ENCODE measurements at regions not wholly inside any gene's neighbourhood (a gene's known extent, or its start where the extent isn't known, plus 50 kb on each side); places are given as distances from the start of the nearest gene placed in this dataset.
"Not testable (repeated sequence)": the region's sequence is repeated elsewhere in the genome, so short reads cannot be mapped to it uniquely, and the experiment has no call there.

- DNase-seq, result no peak
These were observed 1002.5 kb upstream of the INTU start for GRCh38 chr4:126630230-126630629.

- DNase-seq, result no peak
These were observed 999.5 kb upstream of the INTU start for GRCh38 chr4:126633306-126633705.

- DNase-seq, result no peak
These were observed 995.1 kb upstream of the INTU start for GRCh38 chr4:126637706-126638105.

GRCh38 chr4:126647320-126647719, 985.4 kb upstream of the INTU start:
- no peak for DNase-seq

GRCh38 chr4:126647756-126648397, 984.9 kb upstream of the INTU start:
- DNase-seq, result no peak

GRCh38 chr4:126658411-126658810, 974.3 kb upstream of the INTU start:
- no peak for DNase-seq

- no peak for DNase-seq
These were observed 971.6 kb upstream of the INTU start for GRCh38 chr4:126661194-126661593.

GRCh38 chr4:126664839-126665238, 967.9 kb upstream of the INTU start:
- no peak for DNase-seq

GRCh38 chr4:126670038-126670437, 962.7 kb upstream of the INTU start:
- not testable (repeated sequence) for DNase-seq

- no peak for DNase-seq
These were observed 954.1 kb upstream of the INTU start for GRCh38 chr4:126678618-126679017.

GRCh38 chr4:126679303-126679702, 953.5 kb upstream of the INTU start:
- no peak for DNase-seq

GRCh38 chr4:126682250-126682649, 950.5 kb upstream of the INTU start:
- no peak for DNase-seq

GRCh38 chr4:126686491-126686890, 946.3 kb upstream of the INTU start:
- no peak for DNase-seq

- DNase-seq, result no peak
These were observed 945.0 kb upstream of the INTU start for GRCh38 chr4:126687655-126688358.

GRCh38 chr4:126691797-126692196, 941.0 kb upstream of the INTU start:
- no peak for DNase-seq

- DNase-seq, result no peak
These were observed 935.0 kb upstream of the INTU start for GRCh38 chr4:126697748-126698147.

GRCh38 chr4:126698224-126698623, 934.5 kb upstream of the INTU start:
- DNase-seq, result no peak

- DNase-seq, result peak in 1 of 2 experiments; percentile 4
These were observed 931.0 kb upstream of the INTU start for GRCh38 chr4:126701756-126702155.

- no peak for DNase-seq
These were observed 930.0 kb upstream of the INTU start for GRCh38 chr4:126702747-126703146.

- DNase-seq, result no peak
These were observed 927.5 kb upstream of the INTU start for GRCh38 chr4:126705266-126705665.

- DNase-seq, result no peak
These were observed 924.0 kb upstream of the INTU start for GRCh38 chr4:126708716-126709115.

- no peak for DNase-seq
These were observed 921.8 kb upstream of the INTU start for GRCh38 chr4:126710935-126711334.

- no peak for DNase-seq
These were observed 917.7 kb upstream of the INTU start for GRCh38 chr4:126715067-126715466.

- no peak for DNase-seq
These were observed 917.1 kb upstream of the INTU start for GRCh38 chr4:126715681-126716080.

GRCh38 chr4:126718136-126718535, 914.6 kb upstream of the INTU start:
- DNase-seq, result no peak
